A549 (cell line): ENCODE measurements at regions not wholly inside any gene's neighbourhood (a gene's known extent, or its start where the extent isn't known, plus 50 kb on each side); places are given as distances from the start of the nearest gene placed in this dataset.

Experiments
- ATAC-seq, 2 experiments: fragments of 200-7000 bp in 1 of 2; fragments of >200 bp in 1 of 2; cut with Nextera tagmentation in 1 of 2; cut with Tn5 transposase in 1 of 2; 3 replicates each; pipeline versions ENCODE4 v1.8.0 to v1.9.1; 2018 to 2020; ENCODE audit warnings: mild to moderate bottlenecking in 1 of 2, moderate library complexity in 1 of 2
- CTCF ChIA-PET: fragments of 300-600 bp; sonication (Branson Sonifier 250); formaldehyde crosslinking; extraction: SDS; loops from one replicate; lab custom pipeline; 2021; ENCODE audit warnings: antibody characterized with exemption, inconsistent platforms; lab: Yijun Ruan, JAX
- POLR2A ChIA-PET: fragments of 350-600 bp; formaldehyde crosslinking; extraction: SDS; loops from one replicate; lab custom pipeline; 2021; ENCODE audit warnings: antibody characterized with exemption, inconsistent platforms; lab: Yijun Ruan, JAX
- DNase-seq, 2 experiments: peaks; one replicate each; pipeline versions ENCODE4 v3.0.0 to v3.0.0-alpha.2; 2011 to 2016; ENCODE audit warnings: low read depth in 1 of 2, low spot score in 1 of 2
- FAIRE-seq: peaks from 2 replicates; lab custom pipeline; 2011; peaks lifted over from hg19 to GRCh38; lab: Jason Lieb, UNC
- H3K27ac ChIP-seq, 2 experiments: fragments of >200 bp; sonication (Bioruptor Twin); formaldehyde crosslinking; 3 replicates each; pipeline ENCODE4 v1.5.1; 2016 to 2017
- H3K4me1 ChIP-seq: fragments of >200 bp; sonication (Bioruptor Twin); formaldehyde crosslinking; 3 replicates; pipeline ENCODE4 v1.6.1; 2016
- H3K4me2 ChIP-seq: fragments of >200 bp; sonication (Bioruptor Twin); formaldehyde crosslinking; 3 replicates; pipeline ENCODE4 v1.6.1; 2016
- H3K4me3 ChIP-seq: fragments of >200 bp; sonication (Bioruptor Twin); formaldehyde crosslinking; 3 replicates; pipeline ENCODE4 v1.5.1; 2016
- H3K9me3 ChIP-seq: fragments of >200 bp; sonication (Bioruptor Twin); formaldehyde crosslinking; 3 replicates; pipeline ENCODE4 v1.6.1; 2016
- CBX8 ChIP-seq: fragments of 200-600 bp; sonication (generic); IDR thresholded peaks from 2 replicates; pipeline ENCODE4 v1.6.1; 2016
- EHMT2 ChIP-seq: fragments of 200-600 bp; sonication (generic); IDR thresholded peaks from 2 replicates; pipeline ENCODE4 v1.6.1; 2016; ENCODE audit warnings: antibody characterized with exemption, low read depth, mild to moderate bottlenecking, moderate library complexity
- ESRRA ChIP-seq: fragments of 150-350 bp; IDR thresholded peaks from 2 replicates; pipeline ENCODE4 v1.6.1; 2014; ENCODE audit warnings: mild to moderate bottlenecking, low read length, borderline replicate concordance
- FOSB ChIP-seq: fragments of 250-450 bp; sonication (Bioruptor Pico); IDR thresholded peaks from 2 replicates; pipeline ENCODE4 v1.5.0; 2020; ENCODE audit warnings: mild to moderate bottlenecking, moderate library complexity
- GATA3 ChIP-seq: IDR thresholded peaks from 2 replicates; pipeline ENCODE4 v1.6.1; 2012; ENCODE audit warnings: borderline replicate concordance
- HOXB13 ChIP-seq: fragments of 250-450 bp; sonication (Bioruptor Pico); IDR thresholded peaks from 2 replicates; pipeline ENCODE4 v1.5.0; 2020; ENCODE audit warnings: low read depth, mild to moderate bottlenecking, moderate library complexity
- JUN ChIP-seq, 2 experiments: fragments of >200 bp; sonication (Bioruptor Twin); formaldehyde crosslinking; IDR thresholded peaks; 2 replicates in 1 of 2; 3 replicates in 1 of 2; pipeline ENCODE4 v1.6.1; 2016 to 2017
- KDM5A ChIP-seq: fragments of 200-600 bp; sonication (generic); IDR thresholded peaks from 2 replicates; pipeline ENCODE4 v1.6.1; 2016; ENCODE audit warnings: antibody characterized with exemption, mild to moderate bottlenecking
- MAFK ChIP-seq: fragments of 450-650 bp; IDR thresholded peaks from 2 replicates; pipeline ENCODE4 v1.6.1; 2014; ENCODE audit not compliant: partially characterized antibody
- MAZ ChIP-seq: fragments of 150-350 bp; IDR thresholded peaks from 2 replicates; pipeline ENCODE4 v1.6.1; 2014; ENCODE audit warnings: antibody characterized with exemption, low read depth, low read length, borderline replicate concordance
- NPAS2 ChIP-seq: fragments of 250-450 bp; sonication (Bioruptor Pico); IDR thresholded peaks from 2 replicates; pipeline ENCODE4 v1.8.0; 2022; ENCODE audit warnings: mild to moderate bottlenecking, moderate library complexity, borderline replicate concordance
- NR3C1 ChIP-seq: fragments of >200 bp; sonication (Bioruptor Twin); formaldehyde crosslinking; IDR thresholded peaks from 3 replicates; pipeline ENCODE4 v1.6.1; 2017
- PHF8 ChIP-seq: fragments of 200-600 bp; sonication (generic); IDR thresholded peaks from 2 replicates; pipeline ENCODE4 v1.6.1; 2016; ENCODE audit warnings: low read depth, mild to moderate bottlenecking, antibody characterized with exemption, moderate library complexity, borderline replicate concordance
- POLR2AphosphoS2 ChIP-seq: conservative IDR thresholded peaks from 2 replicates; pipeline ENCODE4 v1.6.1; 2012; ENCODE audit warnings: low read length, improper control_type of control experiment, inconsistent platforms
- RFX5 ChIP-seq: fragments of 450-650 bp; IDR thresholded peaks from 2 replicates; pipeline ENCODE4 v1.7.1; 2014; ENCODE audit warnings: antibody characterized with exemption, mild to moderate bottlenecking, moderate library complexity
- SMC3 ChIP-seq: fragments of >200 bp; sonication (Bioruptor Twin); formaldehyde crosslinking; IDR thresholded peaks from 3 replicates; pipeline ENCODE4 v1.6.1; 2018; ENCODE audit warnings: inconsistent platforms
- ZC3H11A ChIP-seq: fragments of 450-650 bp; IDR thresholded peaks from 2 replicates; pipeline ENCODE4 v1.6.1; 2014; ENCODE audit warnings: antibody characterized with exemption, mild to moderate bottlenecking
- WGBS: methylation state at CpG from one replicate; pipeline ENCODE4 v1.1.6; 2017; ENCODE audit errors: missing lambda C conversion rate; 5-methylcytosine and 5-hydroxymethylcytosine counted together
- TF ChIP-seq, protein P1 (sequence below): IDR thresholded peaks from 2 replicates; pipeline ENCODE4 v1.6.1; 2012; ENCODE audit warnings: low read depth, borderline replicate concordance
- TF ChIP-seq, protein P2 (sequence below): IDR thresholded peaks from 2 replicates; pipeline ENCODE4 v1.6.1; 2012
- TF ChIP-seq, protein P3 (sequence below): fragments of 250-450 bp; sonication (Bioruptor Pico); IDR thresholded peaks from 2 replicates; pipeline ENCODE4 v1.5.0; 2020; ENCODE audit warnings: low read depth, mild to moderate bottlenecking, moderate library complexity
- TF ChIP-seq, protein P4 (sequence below): fragments of 200-600 bp; sonication (generic); IDR thresholded peaks from 2 replicates; pipeline ENCODE4 v1.6.1; 2016; ENCODE audit warnings: antibody characterized with exemption, mild to moderate bottlenecking, moderate library complexity

DNA sequence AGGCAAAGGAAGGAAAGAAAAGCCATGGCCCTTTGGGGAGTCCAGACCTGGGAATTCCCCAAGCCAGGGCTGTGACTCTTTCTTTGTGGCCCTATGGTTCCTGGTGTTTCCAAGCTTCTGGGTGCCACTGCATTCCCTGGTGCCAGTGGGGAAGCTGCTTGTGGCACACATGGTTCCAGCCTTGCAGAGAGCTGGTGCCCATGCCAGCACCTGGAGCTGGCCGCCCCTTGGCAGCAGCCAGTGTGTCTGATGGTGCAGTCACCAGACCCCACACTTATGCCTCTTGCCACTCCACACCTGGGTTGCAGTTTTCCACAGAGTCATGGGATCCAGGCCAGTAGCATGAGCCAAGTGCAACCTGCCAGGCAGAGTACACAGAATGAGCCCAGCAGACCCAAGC is 1495.3 kb upstream of the NUDT12 start:
- ATAC-seq = no peak
- peaks cover 2% of the 10 kb centered on the region; the same call in 1 of the 3 replicates for H3K9me3 ChIP-seq
- no peak for TF ChIP-seq HOXB13 (CRISPR knock-in tag)
- TF ChIP-seq, protein P1, sequence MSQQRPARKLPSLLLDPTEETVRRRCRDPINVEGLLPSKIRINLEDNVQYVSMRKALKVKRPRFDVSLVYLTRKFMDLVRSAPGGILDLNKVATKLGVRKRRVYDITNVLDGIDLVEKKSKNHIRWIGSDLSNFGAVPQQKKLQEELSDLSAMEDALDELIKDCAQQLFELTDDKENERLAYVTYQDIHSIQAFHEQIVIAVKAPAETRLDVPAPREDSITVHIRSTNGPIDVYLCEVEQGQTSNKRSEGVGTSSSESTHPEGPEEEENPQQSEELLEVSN = no peak
- TF ChIP-seq, protein P2, sequence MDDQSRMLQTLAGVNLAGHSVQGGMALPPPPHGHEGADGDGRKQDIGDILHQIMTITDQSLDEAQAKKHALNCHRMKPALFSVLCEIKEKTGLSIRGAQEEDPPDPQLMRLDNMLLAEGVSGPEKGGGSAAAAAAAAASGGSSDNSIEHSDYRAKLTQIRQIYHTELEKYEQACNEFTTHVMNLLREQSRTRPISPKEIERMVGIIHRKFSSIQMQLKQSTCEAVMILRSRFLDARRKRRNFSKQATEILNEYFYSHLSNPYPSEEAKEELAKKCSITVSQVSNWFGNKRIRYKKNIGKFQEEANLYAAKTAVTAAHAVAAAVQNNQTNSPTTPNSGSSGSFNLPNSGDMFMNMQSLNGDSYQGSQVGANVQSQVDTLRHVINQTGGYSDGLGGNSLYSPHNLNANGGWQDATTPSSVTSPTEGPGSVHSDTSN = no peak
- TF ChIP-seq PHF8 = no peak
- no peak for TF ChIP-seq FOSB (CRISPR knock-in tag)
- TF ChIP-seq, all 56 proteins: peak for 0
- H3K4me1 ChIP-seq = no peaks in the 10 kb centered on the region
- FAIRE-seq (no peak), DNase-seq (no peak)
- H3K4me2 ChIP-seq = no peak overlapping the region
- no peak overlapping the region for H3K27ac ChIP-seq
- ChIA-PET CTCF (no interaction called here), POLR2A (no interaction called here)
- WGBS = no CpG with 5 or more reads among the region's 1 CpG
- no peak overlapping the region for H3K4me3 ChIP-seq

DNA sequence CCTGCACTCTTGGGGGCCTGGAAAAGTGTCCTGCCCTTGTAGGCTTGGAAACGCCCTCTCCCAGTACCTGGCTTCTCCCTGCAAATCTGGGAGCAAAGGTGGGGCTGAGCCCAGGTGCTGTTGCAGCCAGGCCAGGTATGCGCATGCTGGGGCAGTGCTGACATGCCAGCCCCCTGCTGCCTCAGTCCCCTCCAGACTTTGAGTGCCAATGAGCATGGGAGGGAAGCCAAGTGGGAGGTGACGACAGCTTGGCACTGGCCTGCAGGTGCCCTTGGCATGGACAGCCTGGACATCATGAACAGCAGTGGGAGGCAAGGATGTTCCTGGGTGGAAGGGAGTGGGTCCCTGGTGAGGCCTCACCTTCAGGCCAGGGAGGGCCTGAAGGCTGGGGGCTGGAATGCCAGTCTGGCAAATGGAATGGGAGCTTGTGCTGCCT is 1494.4 kb upstream of the NUDT12 start:
- POLR2A ChIA-PET = no interaction called here
- Histone ChIP-seq H3K27ac (no peak overlapping the region), H3K4me2 (no peak overlapping the region), H3K4me1 (no peaks in the 10 kb centered on the region), H3K9me3 (peaks cover 2% of the 10 kb centered on the region; the same call in 1 of the 3 replicates), H3K4me3 (no peak overlapping the region)
- 60% methylated on average over 1 of the region's 3 CpGs for WGBS
- no peak for TF ChIP-seq EHMT2
- CTCF ChIA-PET = interaction anchor here (1.5 kb wide), 1 partner anchor 42 kb away, joined by 4 read pairs; no protein-coding TSS in a partner anchor
- DNase-seq (no peak), ATAC-seq (no peak), FAIRE-seq (no peak)

DNA sequence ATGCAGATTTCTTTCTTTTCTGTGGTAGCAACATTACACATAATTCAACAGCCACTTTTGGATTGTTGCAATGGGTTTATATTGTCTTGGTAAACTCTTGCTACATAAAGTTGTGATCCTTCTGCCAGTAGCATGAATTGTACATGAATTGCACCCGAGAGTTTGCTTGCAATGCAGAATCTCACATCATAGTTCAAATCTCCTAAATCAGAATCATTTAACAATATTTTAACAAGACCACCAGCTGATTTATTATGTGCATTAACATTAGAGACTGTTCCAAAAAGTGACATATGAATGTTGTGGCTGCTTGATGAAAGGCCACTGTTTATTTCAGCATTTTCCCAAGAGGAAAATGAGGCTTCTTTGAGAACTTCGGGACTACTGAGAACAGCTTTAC is 1491.8 kb upstream of the NUDT12 start:
- TF ChIP-seq NR3C1 = no peak
- no peak for TF ChIP-seq PHF8
- TF ChIP-seq EHMT2 = no peak
- TF ChIP-seq ESRRA = no peak
- no peak for TF ChIP-seq MAZ
- no peak for TF ChIP-seq SMC3
- TF ChIP-seq MAFK = no peak
- TF ChIP-seq, protein P3, sequence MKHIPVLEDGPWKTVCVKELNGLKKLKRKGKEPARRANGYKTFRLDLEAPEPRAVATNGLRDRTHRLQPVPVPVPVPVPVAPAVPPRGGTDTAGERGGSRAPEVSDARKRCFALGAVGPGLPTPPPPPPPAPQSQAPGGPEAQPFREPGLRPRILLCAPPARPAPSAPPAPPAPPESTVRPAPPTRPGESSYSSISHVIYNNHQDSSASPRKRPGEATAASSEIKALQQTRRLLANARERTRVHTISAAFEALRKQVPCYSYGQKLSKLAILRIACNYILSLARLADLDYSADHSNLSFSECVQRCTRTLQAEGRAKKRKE (CRISPR knock-in tag) = no peak
- TF ChIP-seq NPAS2 = no peak
- TF ChIP-seq, protein P4, sequence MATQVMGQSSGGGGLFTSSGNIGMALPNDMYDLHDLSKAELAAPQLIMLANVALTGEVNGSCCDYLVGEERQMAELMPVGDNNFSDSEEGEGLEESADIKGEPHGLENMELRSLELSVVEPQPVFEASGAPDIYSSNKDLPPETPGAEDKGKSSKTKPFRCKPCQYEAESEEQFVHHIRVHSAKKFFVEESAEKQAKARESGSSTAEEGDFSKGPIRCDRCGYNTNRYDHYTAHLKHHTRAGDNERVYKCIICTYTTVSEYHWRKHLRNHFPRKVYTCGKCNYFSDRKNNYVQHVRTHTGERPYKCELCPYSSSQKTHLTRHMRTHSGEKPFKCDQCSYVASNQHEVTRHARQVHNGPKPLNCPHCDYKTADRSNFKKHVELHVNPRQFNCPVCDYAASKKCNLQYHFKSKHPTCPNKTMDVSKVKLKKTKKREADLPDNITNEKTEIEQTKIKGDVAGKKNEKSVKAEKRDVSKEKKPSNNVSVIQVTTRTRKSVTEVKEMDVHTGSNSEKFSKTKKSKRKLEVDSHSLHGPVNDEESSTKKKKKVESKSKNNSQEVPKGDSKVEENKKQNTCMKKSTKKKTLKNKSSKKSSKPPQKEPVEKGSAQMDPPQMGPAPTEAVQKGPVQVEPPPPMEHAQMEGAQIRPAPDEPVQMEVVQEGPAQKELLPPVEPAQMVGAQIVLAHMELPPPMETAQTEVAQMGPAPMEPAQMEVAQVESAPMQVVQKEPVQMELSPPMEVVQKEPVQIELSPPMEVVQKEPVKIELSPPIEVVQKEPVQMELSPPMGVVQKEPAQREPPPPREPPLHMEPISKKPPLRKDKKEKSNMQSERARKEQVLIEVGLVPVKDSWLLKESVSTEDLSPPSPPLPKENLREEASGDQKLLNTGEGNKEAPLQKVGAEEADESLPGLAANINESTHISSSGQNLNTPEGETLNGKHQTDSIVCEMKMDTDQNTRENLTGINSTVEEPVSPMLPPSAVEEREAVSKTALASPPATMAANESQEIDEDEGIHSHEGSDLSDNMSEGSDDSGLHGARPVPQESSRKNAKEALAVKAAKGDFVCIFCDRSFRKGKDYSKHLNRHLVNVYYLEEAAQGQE = no peak
- TF ChIP-seq ZC3H11A = no peak
- no peak for TF ChIP-seq KDM5A
- no peak for TF ChIP-seq RFX5
- no peak for TF ChIP-seq CBX8
- no peak for TF ChIP-seq GATA3
- no peak for TF ChIP-seq POLR2AphosphoS2
- TF ChIP-seq JUN (IDR thresholded peaks at IDR 0.05) = no peak
- ChIA-PET POLR2A (no interaction called here), CTCF (no interaction called here)
- peaks cover 2% of the 10 kb centered on the region; the same call in 1 of the 3 replicates for H3K9me3 ChIP-seq
- no peak for ATAC-seq
- no peaks in the 10 kb centered on the region for H3K4me1 ChIP-seq
- no peak for DNase-seq
- no peak overlapping the region for H3K4me3 ChIP-seq
- no peak overlapping the region for H3K4me2 ChIP-seq
- WGBS = 13% methylated on average over 2 of the region's 2 CpGs
- no peak for FAIRE-seq
- no peak overlapping the region for H3K27ac ChIP-seq
